ENCODE measurements at regions not wholly inside any gene's neighbourhood (a gene's known extent, or its start where the extent isn't known, plus 50 kb on each side); places are given as distances from the start of the nearest gene placed in this dataset.

DNA sequence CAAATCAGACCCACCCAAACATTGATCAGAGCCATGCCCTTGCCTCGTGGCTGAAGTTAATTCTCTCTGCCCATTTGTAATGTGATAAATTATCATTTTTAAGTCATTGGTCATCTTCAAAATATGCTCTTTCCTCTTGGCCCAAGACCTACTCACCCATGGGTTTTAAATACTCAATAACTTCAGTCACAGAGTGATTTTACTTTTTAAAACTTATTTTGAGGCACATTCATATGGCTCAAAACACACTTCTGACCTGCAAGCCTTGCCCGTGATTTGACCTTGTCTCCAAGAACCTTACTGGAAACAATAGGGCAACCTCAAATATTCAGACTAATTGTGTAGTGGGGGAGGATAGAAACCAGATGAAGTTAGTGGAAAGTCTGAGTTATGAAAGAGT, 176.2 kb upstream of the LNX1 start:
- DNase-seq = no peak

DNA sequence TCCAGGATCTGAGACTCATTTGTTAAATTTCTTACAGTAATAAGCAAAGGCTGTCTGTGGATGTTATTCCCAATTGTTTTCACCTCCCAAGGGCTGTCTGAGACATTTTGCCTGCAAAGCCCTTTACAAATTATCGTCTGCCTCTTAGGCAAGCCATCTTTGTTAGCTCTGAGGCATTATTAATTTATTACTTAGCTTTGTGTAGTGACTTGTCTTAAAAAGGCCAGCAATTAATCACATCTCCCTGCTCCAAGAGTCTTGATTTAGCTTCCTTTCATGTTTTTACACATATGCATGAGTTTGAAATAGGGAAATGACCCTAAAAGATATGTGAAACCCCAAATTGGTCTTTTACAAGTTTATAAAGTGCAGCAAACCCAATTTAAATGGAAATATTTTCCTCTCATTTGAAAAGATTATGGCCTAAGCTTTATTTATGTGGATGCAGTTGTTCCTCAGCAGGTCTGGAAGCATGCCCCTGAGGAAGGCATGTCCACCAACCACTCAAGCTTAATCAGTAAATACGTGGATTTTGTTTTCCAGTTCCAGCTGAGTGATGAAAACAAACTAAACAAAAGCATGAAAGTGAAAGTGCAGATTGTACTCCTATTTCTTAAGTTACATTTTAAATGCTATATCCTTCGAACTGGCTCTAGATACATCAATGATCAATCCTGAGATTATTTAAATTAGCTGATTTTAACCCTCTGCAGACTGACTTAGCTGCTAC, 173.6 kb upstream of the LNX1 start:
- DNase-seq = no peak

DNA sequence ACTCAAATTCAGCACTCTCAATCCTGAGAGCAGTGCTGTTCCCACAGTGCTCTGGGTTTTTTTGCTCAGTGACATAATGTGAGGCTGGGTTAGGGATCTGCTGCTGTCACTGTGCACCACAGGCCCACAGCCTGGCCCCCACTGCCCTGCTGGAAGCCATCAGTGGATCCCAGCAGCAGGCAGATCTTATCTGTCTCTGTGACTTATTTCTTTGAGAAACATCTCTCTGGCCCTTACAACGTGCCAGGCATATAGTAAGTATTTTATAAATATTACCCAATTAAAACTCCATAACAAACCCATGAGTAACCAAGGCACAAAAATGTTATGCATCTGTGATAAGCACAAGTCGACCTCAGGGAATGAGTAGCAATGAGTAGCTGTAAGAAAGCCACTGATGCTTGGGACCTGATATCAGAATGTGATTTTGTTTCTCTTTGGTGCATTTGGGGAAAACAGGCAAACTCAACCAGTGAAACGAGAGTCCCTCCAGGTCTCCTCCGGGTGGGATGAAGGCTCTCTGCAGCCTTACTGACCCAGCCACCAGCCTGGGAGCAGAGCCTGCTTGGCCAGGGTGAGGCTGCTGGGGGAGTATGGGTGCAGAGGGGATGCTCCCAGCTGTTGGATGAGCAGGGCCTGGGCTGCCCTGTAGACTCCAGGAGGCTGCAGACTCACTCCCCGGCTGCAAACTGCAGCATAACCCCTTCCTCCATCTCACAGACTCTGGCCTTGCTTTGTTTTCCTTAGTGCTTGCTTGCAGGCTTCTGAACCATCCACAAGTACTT, 172.7 kb upstream of the LNX1 start:
- no peak for DNase-seq

DNA sequence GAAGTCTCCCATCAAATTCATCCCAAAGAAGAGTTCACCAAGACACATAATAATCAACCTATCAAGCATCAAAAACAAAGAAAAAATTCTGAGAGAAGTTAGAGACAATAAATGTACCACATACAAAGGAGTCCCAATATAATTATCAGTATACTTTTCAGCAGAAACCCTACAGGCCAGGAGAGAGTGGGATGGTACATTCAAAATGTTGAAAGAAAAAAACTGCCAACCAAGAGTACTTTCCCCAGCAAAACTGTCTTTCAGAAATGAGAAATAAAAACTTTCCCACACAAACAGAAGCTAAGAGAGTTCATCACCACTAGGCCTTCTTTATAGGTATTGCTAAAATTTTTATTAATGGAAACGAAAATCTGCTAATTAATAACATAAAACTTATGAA, 164.4 kb upstream of the LNX1 start:
- no peak for DNase-seq

DNA sequence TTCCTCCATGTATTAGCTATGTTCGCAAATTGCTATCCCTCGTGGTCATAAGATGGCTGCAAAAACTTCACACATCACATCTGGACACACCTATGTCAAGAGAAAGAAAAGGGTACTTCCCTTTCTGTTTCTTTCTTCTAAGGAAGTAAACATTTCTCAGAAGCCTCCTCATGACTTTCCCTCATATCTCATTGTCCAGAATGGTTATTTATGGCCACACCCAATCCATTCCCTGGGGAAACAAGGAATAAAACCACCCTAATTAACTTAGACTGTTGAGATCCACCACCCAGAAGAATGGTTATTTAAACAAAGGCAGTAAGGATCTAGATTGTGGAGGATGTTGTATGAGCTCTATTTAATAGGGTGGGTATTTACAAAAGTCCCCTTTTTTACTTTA, 160.8 kb upstream of the LNX1 start:
- no peak for DNase-seq

DNA sequence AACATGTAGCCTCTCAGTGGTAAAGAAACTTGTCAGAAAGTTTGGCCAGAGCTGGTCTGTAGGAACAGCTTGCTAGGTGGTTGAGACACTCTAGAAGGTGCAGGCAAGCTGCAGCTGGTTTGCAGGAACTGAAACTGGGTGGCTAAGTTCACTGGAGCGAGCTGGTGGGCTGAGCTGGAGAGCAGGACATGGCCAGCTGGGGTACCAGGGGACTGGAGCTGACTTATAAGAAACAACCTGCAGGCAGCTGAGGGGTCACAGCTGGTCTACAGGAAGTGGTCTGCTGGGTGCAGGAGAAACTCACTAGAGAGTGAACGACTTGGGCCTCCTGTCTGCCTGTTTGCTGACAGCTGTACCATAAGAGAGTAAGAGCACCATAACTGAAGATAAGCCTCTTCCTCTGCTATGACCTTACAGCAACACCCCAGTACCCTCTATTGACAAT, 157.1 kb upstream of the LNX1 start:
- no peak for DNase-seq

DNA sequence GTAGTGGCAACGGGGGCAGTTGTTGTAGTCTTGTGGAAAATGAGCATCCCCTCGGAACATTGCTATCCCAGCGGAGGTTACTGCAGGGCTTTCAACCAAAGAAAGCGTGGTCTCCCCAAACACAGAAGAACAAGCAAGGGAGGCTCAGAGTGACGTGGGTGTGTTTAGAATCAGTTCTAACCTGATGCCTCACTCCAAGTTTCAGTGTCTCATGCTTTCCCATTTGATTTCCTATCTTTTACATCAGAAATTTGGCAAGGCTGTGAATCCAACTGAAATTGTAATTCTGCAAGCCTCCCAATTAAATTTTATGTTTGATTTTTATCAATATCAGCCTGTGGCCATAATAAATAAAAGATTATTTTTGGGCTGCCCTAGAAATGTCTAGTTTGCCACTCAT, 156.1 kb upstream of the LNX1 start:
- DNase-seq = no peak

DNA sequence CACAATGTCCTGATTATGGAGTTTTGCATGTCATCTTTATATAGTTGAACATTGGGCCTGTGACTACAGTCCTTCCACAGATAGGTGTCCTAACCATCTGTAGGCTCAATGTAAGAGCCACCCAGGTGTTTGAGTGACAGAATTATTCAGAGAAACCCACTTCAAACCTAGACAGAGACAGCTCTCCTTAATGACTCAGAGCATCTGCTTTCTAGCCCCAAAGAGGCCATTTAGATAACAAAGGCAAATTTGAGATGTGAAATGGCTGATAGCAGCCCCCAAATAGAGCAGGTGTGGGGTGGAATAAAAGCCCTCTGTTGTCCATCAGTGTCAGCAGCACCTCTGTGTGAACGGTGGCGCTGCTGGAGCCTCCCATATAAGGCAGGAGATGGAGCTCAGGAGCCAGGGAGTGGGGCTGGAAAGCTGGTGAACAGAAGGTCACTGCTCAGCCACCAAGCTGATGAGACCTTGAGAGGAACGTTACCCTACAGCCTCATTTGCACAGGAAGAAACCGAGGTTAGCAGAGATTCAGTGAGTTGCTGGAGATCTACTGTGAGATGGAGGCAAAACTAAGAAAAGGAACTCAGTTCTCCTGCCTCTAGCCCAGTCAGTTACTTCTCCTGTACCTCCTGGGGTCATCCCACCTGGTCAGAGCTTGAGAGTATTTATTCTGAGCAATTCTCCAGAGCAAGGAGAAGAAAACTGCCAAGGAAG, 153.3 kb upstream of the LNX1 start:
- DNase-seq = peak; percentile 88

DNA sequence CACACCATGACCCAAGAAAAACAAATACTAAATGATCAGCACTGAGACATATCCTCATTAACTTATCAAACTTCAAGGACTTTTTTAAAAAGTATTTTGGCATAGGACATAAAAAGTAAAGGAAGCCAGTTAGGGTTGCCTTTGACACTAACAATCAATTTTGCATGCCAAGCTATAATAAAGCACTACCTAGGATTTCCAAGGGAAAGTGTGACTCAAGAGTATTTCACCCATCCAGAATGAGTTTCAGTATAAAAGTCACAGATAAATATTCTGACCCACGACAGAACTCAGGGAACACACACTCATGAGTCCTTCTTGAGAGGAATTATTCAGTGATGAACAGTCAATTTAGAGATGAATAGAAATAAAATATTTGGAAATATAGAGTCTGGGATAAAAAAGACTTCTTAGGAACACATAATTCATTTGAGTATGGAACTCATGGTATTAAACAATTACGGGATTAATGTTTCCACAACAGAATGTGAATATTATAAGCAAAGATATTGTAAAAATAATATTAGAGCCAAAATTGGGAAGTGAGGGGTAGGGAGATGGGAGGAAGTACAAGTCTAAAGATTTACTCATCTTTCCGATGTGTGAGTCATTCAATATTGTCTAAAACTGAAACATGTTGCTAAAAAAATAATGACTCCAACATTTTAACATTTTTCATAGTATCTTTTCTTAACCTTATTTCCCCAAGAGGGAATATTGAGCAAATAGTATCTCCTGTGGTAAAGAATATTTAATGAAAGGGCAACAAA, 143.5 kb upstream of the LNX1 start:
- DNase-seq = no peak

DNA sequence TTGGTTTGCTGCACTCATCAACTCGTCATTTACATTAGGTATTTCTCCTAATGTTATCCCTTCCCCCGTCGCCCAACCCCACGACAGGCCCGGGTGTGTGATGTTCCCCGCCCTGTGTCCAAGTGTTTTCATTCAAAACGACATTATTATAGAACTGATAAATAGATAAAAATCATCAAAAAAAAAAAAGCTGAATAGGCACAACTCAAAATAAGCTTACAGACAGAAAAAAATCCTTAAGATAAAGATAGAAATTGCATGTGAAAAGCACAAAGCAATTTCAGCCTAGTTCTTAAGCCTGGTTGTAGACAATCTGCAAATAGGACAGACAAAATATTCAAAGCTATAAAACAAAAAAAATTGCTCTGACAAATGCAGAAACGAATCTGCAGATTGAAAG, 142.9 kb upstream of the LNX1 start:
- DNase-seq = no peak

DNA sequence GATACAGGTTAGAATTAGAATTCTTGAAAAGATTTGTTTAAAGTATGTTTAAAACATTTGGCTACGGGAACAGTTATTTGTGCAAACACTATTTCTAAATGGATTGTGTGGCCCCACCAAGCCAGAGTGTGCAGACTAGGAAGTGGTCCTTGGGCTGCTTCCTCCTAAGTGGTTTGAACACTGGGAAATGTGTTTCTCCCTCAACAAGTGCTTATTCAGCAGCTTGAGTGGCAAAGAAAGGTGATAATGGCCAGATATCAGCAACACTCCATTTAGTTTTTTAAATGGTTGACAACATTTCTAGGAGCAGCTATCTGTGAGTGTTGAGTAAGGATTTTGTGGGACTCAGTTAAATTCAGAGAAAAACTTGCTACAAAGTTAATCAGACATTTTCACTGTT, 141.4 kb upstream of the LNX1 start:
- DNase-seq = no peak

DNA sequence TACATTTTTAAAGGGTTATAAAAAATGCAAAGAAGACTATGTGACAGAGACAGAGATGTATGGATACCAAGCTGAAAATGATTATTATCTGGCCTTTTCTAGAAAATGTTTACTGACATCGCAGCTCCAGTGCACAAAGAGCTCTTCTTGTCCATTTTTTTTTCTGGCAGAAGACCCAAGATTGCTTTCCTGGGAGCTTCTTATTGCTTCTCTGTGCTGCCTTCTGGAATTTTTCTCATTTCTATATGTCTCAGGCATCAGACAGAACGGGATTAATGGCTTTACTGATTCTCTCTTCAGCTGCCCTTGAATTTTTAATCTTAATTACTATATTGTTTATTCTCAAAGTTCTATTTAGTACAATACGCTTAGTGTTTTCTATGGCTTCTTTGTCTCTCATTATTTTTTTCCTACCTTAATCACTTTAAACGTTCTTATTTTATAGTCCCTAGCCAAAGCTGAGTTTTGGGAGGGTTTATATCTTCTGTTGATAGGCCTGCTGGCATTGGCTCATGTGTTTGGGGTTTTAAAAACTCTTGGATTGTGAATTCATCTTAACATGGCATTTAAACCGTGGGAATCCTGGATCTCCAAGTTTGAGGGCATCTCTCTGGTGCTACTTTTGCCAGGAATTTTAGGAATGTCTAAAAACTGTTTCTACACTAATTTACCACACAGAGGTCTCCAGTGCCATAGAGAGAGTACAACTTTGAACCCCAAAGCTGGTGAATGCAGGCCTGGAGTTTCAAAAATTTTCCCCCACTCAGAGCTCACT, 138.9 kb upstream of the LNX1 start:
- no peak for DNase-seq

DNA sequence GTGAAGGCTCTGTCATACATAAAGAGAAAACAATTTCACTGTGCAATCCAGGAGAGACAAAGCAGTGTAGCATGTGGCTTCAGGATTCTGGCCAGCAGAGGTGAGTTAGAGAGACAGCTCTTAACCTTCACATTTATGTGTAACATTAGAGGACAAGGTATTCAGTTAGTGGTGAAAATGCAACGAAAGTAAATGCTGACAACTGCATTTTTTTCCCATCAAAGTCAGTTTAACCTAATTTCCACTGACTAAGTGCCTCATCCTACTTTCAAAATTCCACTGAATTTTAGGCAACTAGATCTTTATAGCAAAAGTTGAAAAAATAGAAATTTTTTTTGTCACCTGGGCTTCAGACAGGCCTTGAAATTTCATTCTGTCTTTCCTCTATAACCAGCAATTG, 130.8 kb upstream of the LNX1 start:
- DNase-seq = no peak

DNA sequence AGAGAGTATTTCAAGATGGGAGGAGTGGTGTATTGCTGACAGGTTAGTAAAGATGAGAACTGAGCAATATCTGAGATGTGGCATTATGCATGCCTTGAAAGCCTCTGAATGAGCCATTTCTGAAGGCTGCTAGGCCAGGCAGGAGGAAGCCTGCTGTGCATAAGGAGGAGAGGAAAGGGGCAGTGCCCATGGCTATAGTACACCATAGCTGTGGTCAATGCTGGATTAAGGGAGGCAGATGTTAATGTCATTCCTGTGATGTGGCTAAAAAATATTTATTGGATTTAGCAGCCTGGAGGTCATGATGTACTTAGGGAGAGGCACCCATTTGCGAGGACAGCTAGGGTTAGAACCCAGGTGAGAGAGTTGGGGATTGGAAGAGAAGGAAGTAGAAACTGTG, 130.0 kb upstream of the LNX1 start:
- DNase-seq = no peak

DNA sequence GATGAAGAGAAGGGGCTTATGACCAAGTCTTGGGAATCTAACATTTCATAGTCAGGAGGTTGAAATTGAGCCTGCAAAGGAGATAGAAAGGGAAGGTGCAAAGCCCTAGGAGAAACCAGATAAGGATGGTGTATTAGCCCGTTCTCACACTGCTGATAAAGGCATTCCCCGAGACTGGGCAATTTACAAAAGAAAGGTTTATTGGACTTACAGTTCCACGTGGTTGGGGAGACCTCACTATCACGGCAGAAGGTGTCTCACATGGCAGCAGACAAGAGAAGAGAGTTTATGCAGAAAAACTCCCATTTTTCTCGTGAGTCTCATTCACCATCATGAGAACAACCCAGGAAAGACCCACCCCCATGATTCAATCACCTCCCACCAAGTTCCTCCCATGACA, 129.5 kb upstream of the LNX1 start:
- no peak for DNase-seq

DNA sequence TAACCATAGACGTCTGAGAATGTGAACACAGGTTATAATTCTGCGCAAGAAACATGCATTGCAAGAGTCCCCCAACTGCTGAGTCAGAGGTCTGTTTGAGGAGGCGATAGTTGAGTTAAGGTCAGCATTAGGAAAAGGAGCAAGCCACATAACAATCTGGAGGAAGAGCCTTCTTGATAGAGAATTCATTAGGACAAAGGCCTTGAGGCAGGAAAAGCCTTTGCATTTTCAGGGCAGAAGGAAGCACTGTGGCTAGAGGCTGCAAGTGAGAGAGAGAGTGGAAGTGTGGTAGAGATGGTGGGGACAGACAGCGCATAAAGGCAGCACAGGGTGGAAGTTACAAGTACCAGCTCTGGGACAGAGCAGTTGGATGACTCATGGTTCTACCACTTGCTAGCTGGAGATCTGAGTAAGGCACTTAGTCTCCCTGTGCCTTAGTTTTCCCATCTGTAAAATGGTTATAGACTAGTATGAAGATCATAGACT, 125.8 kb upstream of the LNX1 start:
- DNase-seq = no peak

DNA sequence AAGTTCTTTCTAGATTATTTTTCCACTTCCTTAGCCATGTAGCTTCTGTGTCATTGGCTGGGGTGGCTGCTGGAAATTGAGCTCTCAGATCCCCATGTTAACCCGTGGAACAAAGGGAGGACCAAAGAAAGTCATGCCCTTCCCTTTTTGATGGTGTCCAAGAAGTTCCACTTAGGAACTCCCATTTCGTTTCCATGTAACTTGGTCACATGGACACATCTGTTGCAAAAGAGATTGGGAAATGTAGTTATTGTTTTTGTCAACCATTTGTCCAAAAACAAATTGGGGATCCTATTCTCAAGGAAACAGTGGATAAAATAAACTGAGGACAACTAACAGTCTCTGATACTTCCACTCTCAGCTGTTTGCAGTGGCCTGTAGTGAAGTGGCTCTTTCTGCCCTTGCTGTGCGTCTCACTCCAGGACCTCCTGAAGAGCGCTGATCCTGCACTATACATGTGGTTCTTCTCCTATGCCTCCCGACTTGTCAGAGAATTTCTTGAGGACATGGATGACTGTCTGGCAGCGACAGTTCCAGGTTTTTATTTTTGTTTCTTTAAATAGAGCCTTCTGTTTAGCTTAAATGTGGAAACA, 125.3 kb upstream of the LNX1 start:
- no peak for DNase-seq

DNA sequence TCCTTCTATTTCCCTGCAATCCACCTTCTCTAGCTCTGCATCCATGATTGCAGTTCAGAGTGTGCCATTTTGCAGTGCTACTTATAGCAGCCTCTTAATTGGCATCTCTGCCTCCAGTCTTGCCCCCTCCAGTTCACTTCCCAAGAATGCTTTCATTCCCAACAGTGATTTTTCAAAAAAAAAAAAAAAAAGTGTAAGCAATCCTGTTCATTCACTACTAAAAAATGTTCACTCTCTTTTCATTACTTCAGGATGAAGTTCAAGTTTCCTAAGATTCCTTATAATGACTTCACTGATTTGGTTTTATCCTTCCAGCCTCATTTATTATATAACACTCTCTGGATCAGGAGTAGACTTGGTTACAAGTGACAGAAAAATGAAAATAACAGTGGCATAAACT, 124.7 kb upstream of the LNX1 start:
- no peak for DNase-seq

DNA sequence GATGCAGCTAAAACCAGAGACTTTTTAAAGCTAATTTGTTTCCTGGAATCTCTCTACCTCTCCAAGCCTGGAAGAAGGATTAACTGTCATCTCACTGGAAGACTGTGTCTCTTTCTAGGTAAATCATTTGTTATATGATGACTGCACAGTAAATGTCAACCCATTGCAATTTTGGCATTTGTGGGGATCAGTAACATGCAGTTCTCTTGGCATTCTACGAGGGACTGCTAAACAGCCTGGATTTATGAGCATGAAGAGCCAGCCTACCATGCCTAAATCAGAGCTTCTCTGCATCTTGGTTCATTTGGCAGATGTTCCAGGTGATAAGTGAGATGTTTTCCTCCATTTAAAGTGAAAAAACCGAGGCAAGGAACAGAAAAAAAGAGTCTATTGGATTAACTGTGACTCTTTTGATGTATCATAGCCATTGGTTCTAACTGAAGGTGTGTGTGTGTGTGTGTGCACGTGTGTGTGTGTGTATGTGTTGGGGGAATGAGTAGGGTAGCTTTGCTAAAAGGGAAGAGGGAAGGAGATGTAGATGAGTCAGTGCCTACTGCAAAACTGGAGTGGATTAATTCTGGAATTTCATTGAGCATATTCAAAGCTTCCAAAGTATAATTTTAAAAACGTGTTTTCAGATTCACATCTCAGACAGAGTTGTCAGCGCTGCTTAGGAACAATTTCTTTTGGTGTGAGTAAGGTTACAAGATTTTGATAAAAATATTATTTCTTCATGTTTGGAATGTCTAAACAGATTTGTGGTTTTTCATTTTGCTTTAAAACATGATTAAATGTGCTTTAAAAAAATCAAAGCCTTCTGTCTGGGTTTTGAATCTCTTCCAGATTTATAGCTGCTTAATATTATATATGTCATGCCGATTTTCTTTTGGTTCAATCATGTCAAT, 123.2 kb upstream of the LNX1 start:
- no peak for DNase-seq

DNA sequence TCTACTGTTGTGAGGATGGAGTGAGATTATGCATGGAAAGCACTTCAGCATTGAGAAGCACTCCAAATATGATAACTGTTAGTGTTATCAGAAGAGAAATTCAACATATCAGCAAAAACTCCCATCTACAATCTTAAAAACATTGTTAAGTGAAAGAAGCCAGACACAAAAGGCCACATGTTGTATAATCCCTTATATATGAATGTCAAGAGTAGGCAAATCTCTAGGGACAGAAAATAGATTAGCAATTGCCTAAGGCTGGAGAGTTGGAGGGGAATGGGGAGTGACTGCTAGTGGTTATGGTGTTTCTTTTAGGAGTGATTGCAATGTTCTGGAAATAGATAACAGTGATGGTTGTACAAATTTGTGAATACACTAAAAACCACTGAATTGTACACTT, 122.5 kb upstream of the LNX1 start:
- DNase-seq = no peak

DNA sequence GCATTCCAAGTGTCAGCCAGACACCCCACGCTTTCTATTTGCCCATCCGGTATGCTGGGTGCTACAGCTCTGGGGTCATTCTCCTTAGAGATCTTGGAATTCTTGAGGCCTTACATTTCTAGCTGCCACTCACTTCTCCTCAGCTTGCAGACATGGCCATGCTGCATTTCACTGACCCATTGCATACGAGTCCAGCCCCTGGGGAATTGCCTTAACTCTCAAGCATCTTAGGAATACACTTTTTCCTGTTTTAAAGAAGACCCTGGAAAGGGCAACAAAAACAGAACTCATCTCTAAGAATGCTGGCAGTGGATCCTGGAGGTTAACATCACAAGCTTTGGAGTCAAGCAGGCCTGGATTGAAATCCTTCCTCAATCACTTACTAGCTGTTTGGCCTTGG, 122.0 kb upstream of the LNX1 start:
- no peak for DNase-seq
